ENCODE measurements at regions not wholly inside any gene's neighbourhood (a gene's known extent, or its start where the extent isn't known, plus 50 kb on each side); places are given as distances from the start of the nearest gene placed in this dataset.

- TF ChIP-seq CTCF (IDR thresholded peaks at IDR 0.05; ENCODE audit: control extremely low read depth, extremely low read depth, low read depth, missing control alignments) = no peak
- ChIA-PET POLR2A (no interaction called here), CTCF (interaction anchor here (1.2 kb wide), 1 partner anchor 21 kb away, joined by 3 read pairs; no protein-coding TSS in a partner anchor)
These were observed 264.6 kb upstream of the DAAM1 start for GRCh38 chr14:58923751-58924405.

GRCh38 chr14:58941629-58942028 is 246.8 kb upstream of the DAAM1 start:
- no peak for TF ChIP-seq CTCF (IDR thresholded peaks at IDR 0.05; ENCODE audit: control extremely low read depth, extremely low read depth, low read depth, missing control alignments)
- POLR2A ChIA-PET = no interaction called here
- no peak for DNase-seq (ENCODE audit: extremely low spot score)
- CTCF ChIA-PET = interaction anchor here (0.9 to 1.6 kb wide), 3 partner anchors 13 to 24 kb away, joined by 3 read pairs; no protein-coding TSS in a partner anchor

More at GRCh38 chr14:58923751-58924405, 264.6 kb upstream of the DAAM1 start:
- DNase-seq (ENCODE audit: extremely low spot score) = no peak

GRCh38 chr14:58942516-58942915 is 246.0 kb upstream of the DAAM1 start:
- no peak for TF ChIP-seq CTCF (IDR thresholded peaks at IDR 0.05; ENCODE audit: control extremely low read depth, extremely low read depth, low read depth, missing control alignments)
- DNase-seq (ENCODE audit: extremely low spot score) = no peak
- CTCF ChIA-PET = interaction anchor here (0.9 kb wide), 1 partner anchor 14 kb away, joined by 3 read pairs; no protein-coding TSS in a partner anchor
- POLR2A ChIA-PET = no interaction called here

GRCh38 chr14:58944343-58944967 is 244.0 kb upstream of the DAAM1 start:
- ChIA-PET POLR2A (no interaction called here), CTCF (interaction anchor here (1.1 kb wide), 1 partner anchor 34 kb away, joined by 3 read pairs; no protein-coding TSS in a partner anchor)
- TF ChIP-seq CTCF (IDR thresholded peaks at IDR 0.05; ENCODE audit: control extremely low read depth, extremely low read depth, low read depth, missing control alignments) = no peak
- no peak for DNase-seq (ENCODE audit: extremely low spot score)

- no peak for DNase-seq (ENCODE audit: extremely low spot score)
- POLR2A ChIA-PET = no interaction called here
- no peak for TF ChIP-seq CTCF (IDR thresholded peaks at IDR 0.05; ENCODE audit: control extremely low read depth, extremely low read depth, low read depth, missing control alignments)
- CTCF ChIA-PET = interaction anchor here (0.8 to 1.1 kb wide), 2 partner anchors 21 to 34 kb away, joined by 3 read pairs; no protein-coding TSS in a partner anchor
These were observed 243.5 kb upstream of the DAAM1 start for GRCh38 chr14:58944968-58945356.

- CTCF ChIA-PET = interaction anchor here (1.2 to 1.5 kb wide), 4 partner anchors 8 to 83 kb away, joined by 3 to 4 read pairs (median 4); no protein-coding TSS in a partner anchor
- POLR2A ChIA-PET = no interaction called here
- TF ChIP-seq CTCF (IDR thresholded peaks at IDR 0.05; ENCODE audit: control extremely low read depth, extremely low read depth, low read depth, missing control alignments) = no peak
- no peak for DNase-seq (ENCODE audit: extremely low spot score)
These were observed 242.0 kb upstream of the DAAM1 start for GRCh38 chr14:58946431-58946830.
